OCI-LY7 (cell line): ENCODE measurements at regions not wholly inside any gene's neighbourhood (a gene's known extent, or its start where the extent isn't known, plus 50 kb on each side); places are given as distances from the start of the nearest gene placed in this dataset.

Source experiments
- BruUV-seq: library from RNA; stranded (reverse); fragments of 400-500 nt; replicated peaks from 2 replicates; lab custom pipeline; 2021; lab: Mats Ljungman, UMichigan
- CTCF ChIA-PET: fragments of 300-600 bp; sonication (Branson Sonifier 250); formaldehyde crosslinking; loops from one replicate; lab custom pipeline; 2022; ENCODE audit warnings: antibody characterized with exemption; ENCODE audit not compliant: unreplicated experiment; lab: Charles Lee
- POLR2A ChIA-PET: fragments of 300-600 bp; sonication (Branson Sonifier 250); formaldehyde crosslinking; loops from one replicate; lab custom pipeline; 2022; ENCODE audit warnings: antibody characterized with exemption; lab: Charles Lee
- DNase-seq: peaks from one replicate; pipeline ENCODE4 v3.0.0-alpha.2; 2015; ENCODE audit warnings: low spot score
- H2AFZ ChIP-seq: fragments of 200-600 bp; sonication (generic), shearing (Covaris generic); 2 replicates; pipeline ENCODE4 v1.6.1; 2014; ENCODE audit warnings: mild to moderate bottlenecking, antibody characterized with exemption, low read length, moderate library complexity
- H3K27ac ChIP-seq: fragments of 200-600 bp; sonication (generic); 2 replicates; pipeline ENCODE4 v1.5.1; 2014; ENCODE audit warnings: mixed run types, low read depth, mild to moderate bottlenecking, moderate library complexity, low read length, inconsistent platforms; ENCODE audit not compliant: poor library complexity, severe bottlenecking
- H3K36me3 ChIP-seq: fragments of 200-600 bp; sonication (generic); 2 replicates; pipeline ENCODE4 v1.6.1; 2014; ENCODE audit warnings: mild to moderate bottlenecking, antibody characterized with exemption, low read length, moderate library complexity, mixed read lengths; ENCODE audit not compliant: insufficient read depth
- H3K4me1 ChIP-seq: fragments of 200-600 bp; sonication (generic); 2 replicates; pipeline ENCODE4 v1.5.1; 2014; ENCODE audit warnings: mild to moderate bottlenecking, low read length; ENCODE audit not compliant: insufficient read depth, poor library complexity, severe bottlenecking
- H3K4me2 ChIP-seq: fragments of 200-600 bp; sonication (generic); 2 replicates; pipeline ENCODE4 v1.6.1; 2014; ENCODE audit warnings: mild to moderate bottlenecking, low read length
- H3K4me3 ChIP-seq: fragments of 200-600 bp; sonication (generic); 2 replicates; pipeline ENCODE4 v1.5.1; 2014; ENCODE audit warnings: mild to moderate bottlenecking, low read depth, low read length; ENCODE audit not compliant: poor library complexity, severe bottlenecking
- H3K79me2 ChIP-seq: fragments of 200-600 bp; sonication (generic); 2 replicates; pipeline ENCODE4 v1.6.1; 2016; ENCODE audit warnings: low read depth, mild to moderate bottlenecking, low read length, moderate library complexity, mixed read lengths; ENCODE audit not compliant: insufficient read depth
- H3K9me2 ChIP-seq: fragments of 200-600 bp; sonication (generic); 2 replicates; pipeline ENCODE4 v1.6.1; 2016; ENCODE audit warnings: mild to moderate bottlenecking, low read length, mixed read lengths; ENCODE audit not compliant: insufficient read depth
- H3K9me3 ChIP-seq: fragments of 200-600 bp; sonication (generic); 2 replicates; pipeline ENCODE4 v1.6.1; 2014; ENCODE audit warnings: mild to moderate bottlenecking, mixed run types, low read length, mixed read lengths
- H4K20me1 ChIP-seq: fragments of 200-600 bp; sonication (generic); 2 replicates; pipeline ENCODE4 v1.6.1; 2014; ENCODE audit warnings: mild to moderate bottlenecking, antibody characterized with exemption, low read length, moderate library complexity, mixed read lengths; ENCODE audit not compliant: insufficient read depth
- CTCF ChIP-seq: fragments of 200-600 bp; sonication (generic); conservative IDR thresholded peaks from 2 replicates; pipeline ENCODE4 v1.5.1; 2014; ENCODE audit warnings: mild to moderate bottlenecking, antibody characterized with exemption, low read length, moderate library complexity, mixed read lengths
- EZH2phosphoT487 ChIP-seq: fragments of 200-600 bp; sonication (generic); IDR thresholded peaks from 2 replicates; pipeline ENCODE4 v1.6.1; 2018; ENCODE audit warnings: low read depth, borderline replicate concordance, mild to moderate bottlenecking, mixed run types, antibody characterized with exemption, low read length, moderate library complexity, mixed read lengths
- intact Hi-C: fragments of 100-400 bp; cut with micrococcal nuclease; formaldehyde crosslinking; loops from one replicate; pipeline ENCODE4 v1.10.0; 2022; ENCODE audit not compliant: unreplicated experiment

GRCh38 chr10:44439239-44439957 is 54.5 kb upstream of the CXCL12 start:
- no peak overlapping the region for H3K4me2 ChIP-seq
- no peak for DNase-seq
- H3K36me3 ChIP-seq: no peaks in the 10 kb centered on the region
- intact Hi-C loops: no loop called here
- TF ChIP-seq CTCF (no peak), EZH2phosphoT487 (no peak)
- no peaks in the 10 kb centered on the region for H3K4me1 ChIP-seq
- ChIA-PET CTCF (no interaction called here), POLR2A (no interaction called here)
- no peaks in the 10 kb centered on the region for H3K9me3 ChIP-seq
- H3K79me2 ChIP-seq: no peaks in the 10 kb centered on the region
- no peaks in the 10 kb centered on the region for H4K20me1 ChIP-seq
- BruUV-seq: no TSS peak
- no peak overlapping the region for H3K27ac ChIP-seq
- H3K9me2 ChIP-seq: no peaks in the 10 kb centered on the region
- no peak overlapping the region for H3K4me3 ChIP-seq
- H2AFZ ChIP-seq: no peak overlapping the region

- Histone ChIP-seq H3K9me2 (no peaks in the 10 kb centered on the region), H4K20me1 (no peaks in the 10 kb centered on the region), H3K27ac (no peak overlapping the region), H3K36me3 (no peaks in the 10 kb centered on the region), H3K4me3 (no peak overlapping the region), H3K4me2 (no peak overlapping the region), H3K9me3 (no peaks in the 10 kb centered on the region), H3K79me2 (no peaks in the 10 kb centered on the region), H3K4me1 (no peaks in the 10 kb centered on the region), H2AFZ (no peak overlapping the region)
- TF ChIP-seq EZH2phosphoT487 (no peak), CTCF (no peak)
- no TSS peak for BruUV-seq
- intact Hi-C loops: no loop called here
- ChIA-PET CTCF (no interaction called here), POLR2A (no interaction called here)
- no peak for DNase-seq
These were observed 55.0 kb upstream of the CXCL12 start for GRCh38 chr10:44439958-44440244.

GRCh38 chr10:44457259-44457658 is 72.4 kb upstream of the CXCL12 start:
- H3K27ac ChIP-seq: no peak overlapping the region
- H3K4me3 ChIP-seq: no peak overlapping the region
- intact Hi-C loops: no loop called here
- CTCF ChIA-PET: no interaction called here
- no peaks in the 10 kb centered on the region for H3K9me2 ChIP-seq
- no peaks in the 10 kb centered on the region for H3K4me1 ChIP-seq
- POLR2A ChIA-PET: no interaction called here
- no peaks in the 10 kb centered on the region for H3K79me2 ChIP-seq
- no peak overlapping the region for H3K4me2 ChIP-seq
- no peak overlapping the region for H2AFZ ChIP-seq
- no peaks in the 10 kb centered on the region for H3K36me3 ChIP-seq
- TF ChIP-seq CTCF: peak; percentile 58
- TF ChIP-seq EZH2phosphoT487: no peak
- H4K20me1 ChIP-seq: no peaks in the 10 kb centered on the region
- no peaks in the 10 kb centered on the region for H3K9me3 ChIP-seq
- BruUV-seq: no TSS peak
- no peak for DNase-seq
